Karpas-422 (cell line): ENCODE measurements at regions not wholly inside any gene's neighbourhood (a gene's known extent, or its start where the extent isn't known, plus 50 kb on each side); places are given as distances from the start of the nearest gene placed in this dataset.
"Not testable (repeated sequence)": the region's sequence is repeated elsewhere in the genome, so short reads cannot be mapped to it uniquely, and the experiment has no call there.

Experiments
- DNase-seq: peaks from one replicate; pipeline ENCODE4 v3.0.0-alpha.2; 2015
- H2AFZ ChIP-seq: fragments of 200-600 bp; sonication (generic); 2 replicates; pipeline ENCODE4 v1.6.1; 2014; ENCODE audit warnings: antibody characterized with exemption, low read length, mixed read lengths
- H3K27ac ChIP-seq: fragments of 200-600 bp; sonication (generic); 2 replicates; pipeline ENCODE4 v1.5.1; 2014; ENCODE audit warnings: mild to moderate bottlenecking, low read length, moderate library complexity
- H3K27me3 ChIP-seq: fragments of 200-600 bp; sonication (generic); 2 replicates; pipeline ENCODE4 v1.6.1; 2014; ENCODE audit warnings: low read length, mixed read lengths
- H3K36me3 ChIP-seq: fragments of 200-600 bp; sonication (generic); 2 replicates; pipeline ENCODE4 v1.6.1; 2014; ENCODE audit warnings: low read length, mixed read lengths; ENCODE audit not compliant: insufficient read depth
- H3K4me1 ChIP-seq: fragments of 200-600 bp; sonication (generic); 2 replicates; pipeline ENCODE4 v1.6.1; 2014; ENCODE audit warnings: mild to moderate bottlenecking, low read length, mixed read lengths
- H3K4me2 ChIP-seq: fragments of 200-600 bp; sonication (generic); 2 replicates; pipeline ENCODE4 v1.6.1; 2014; ENCODE audit warnings: low read length, low read depth, mild to moderate bottlenecking; ENCODE audit not compliant: poor library complexity, severe bottlenecking
- H3K4me3 ChIP-seq: fragments of 200-600 bp; sonication (generic); 2 replicates; pipeline ENCODE4 v1.5.1; 2014; ENCODE audit warnings: mild to moderate bottlenecking, antibody characterized with exemption, low read length, mixed read lengths
- H3K79me2 ChIP-seq: fragments of 200-600 bp; sonication (generic); 2 replicates; pipeline ENCODE4 v1.6.1; 2014; ENCODE audit warnings: mild to moderate bottlenecking, low read length, mixed read lengths
- H3K9ac ChIP-seq: fragments of 200-600 bp; sonication (generic); 2 replicates; pipeline ENCODE4 v1.6.0; 2014; ENCODE audit warnings: low read length
- H3K9me2 ChIP-seq: fragments of 200-600 bp; sonication (generic), shearing (Covaris generic); replicated peaks from 2 replicates; pipeline ENCODE4 v1.6.0; 2014; ENCODE audit warnings: mild to moderate bottlenecking, low read length, moderate library complexity; ENCODE audit not compliant: insufficient read depth
- H3K9me3 ChIP-seq: fragments of 300-700, 200-600 bp; sonication (generic); 2 replicates; pipeline ENCODE4 v1.6.1; 2014; ENCODE audit warnings: low read length, mixed read lengths
- H4K20me1 ChIP-seq: fragments of 200-600 bp; sonication (generic); 2 replicates; pipeline ENCODE4 v1.6.1; 2014; ENCODE audit warnings: mild to moderate bottlenecking, antibody characterized with exemption, low read length, low read depth; ENCODE audit not compliant: insufficient read depth

DNA sequence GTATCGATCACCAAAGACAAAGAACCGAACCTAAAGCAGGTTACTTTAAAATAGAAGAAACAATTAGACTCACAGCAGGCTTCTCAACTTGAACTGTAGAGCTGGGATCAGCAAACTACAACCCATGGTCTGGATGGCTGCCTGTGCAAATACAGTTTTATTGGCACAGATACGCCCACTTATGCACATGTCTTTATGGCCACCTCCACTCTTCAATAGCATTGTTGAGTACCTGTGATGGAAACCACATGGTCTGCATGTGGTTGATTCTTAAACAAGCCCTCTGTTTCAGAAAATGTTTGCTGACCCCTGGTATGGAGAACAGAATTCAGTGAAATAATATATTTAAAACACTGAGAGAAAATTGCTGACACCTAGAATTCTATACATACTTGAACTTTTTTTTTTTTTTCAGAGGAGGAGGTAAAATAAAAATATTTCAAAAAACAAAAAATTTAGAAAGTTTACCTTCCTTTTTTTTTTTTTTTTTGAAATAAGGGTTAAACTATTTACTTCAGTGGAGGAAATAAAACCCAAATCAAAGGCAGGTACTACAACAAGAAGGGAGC is 263.8 kb upstream of the ATP10A start:
- no peak overlapping the region for H3K4me3 ChIP-seq
- no peak for DNase-seq
- H3K79me2 ChIP-seq: no peaks in the 10 kb centered on the region
- peaks cover 45% of the 10 kb centered on the region for H3K9me3 ChIP-seq
- no peak overlapping the region for H3K9ac ChIP-seq
- no peaks in the 10 kb centered on the region for H3K4me1 ChIP-seq
- no peak overlapping the region for H2AFZ ChIP-seq
- no peak overlapping the region for H3K27ac ChIP-seq
- no peaks in the 10 kb centered on the region for H3K27me3 ChIP-seq
- H3K9me2 ChIP-seq: no peaks in the 10 kb centered on the region
- no peaks in the 10 kb centered on the region for H3K36me3 ChIP-seq
- no peak overlapping the region for H3K4me2 ChIP-seq
- no peaks in the 10 kb centered on the region for H4K20me1 ChIP-seq

- Histone ChIP-seq H4K20me1 (no peaks in the 10 kb centered on the region), H3K4me1 (no peaks in the 10 kb centered on the region), H3K79me2 (no peaks in the 10 kb centered on the region), H3K9ac (no peak overlapping the region), H3K4me3 (no peak overlapping the region), H3K27me3 (no peaks in the 10 kb centered on the region), H2AFZ (no peak overlapping the region), H3K27ac (no peak overlapping the region), H3K36me3 (no peaks in the 10 kb centered on the region), H3K9me3 (peaks cover 45% of the 10 kb centered on the region), H3K9me2 (no peaks in the 10 kb centered on the region), H3K4me2 (no peak overlapping the region)
- DNase-seq: no peak
These were observed 262.9 kb upstream of the ATP10A start for GRCh38 chr15:26126070-26126469.

DNA sequence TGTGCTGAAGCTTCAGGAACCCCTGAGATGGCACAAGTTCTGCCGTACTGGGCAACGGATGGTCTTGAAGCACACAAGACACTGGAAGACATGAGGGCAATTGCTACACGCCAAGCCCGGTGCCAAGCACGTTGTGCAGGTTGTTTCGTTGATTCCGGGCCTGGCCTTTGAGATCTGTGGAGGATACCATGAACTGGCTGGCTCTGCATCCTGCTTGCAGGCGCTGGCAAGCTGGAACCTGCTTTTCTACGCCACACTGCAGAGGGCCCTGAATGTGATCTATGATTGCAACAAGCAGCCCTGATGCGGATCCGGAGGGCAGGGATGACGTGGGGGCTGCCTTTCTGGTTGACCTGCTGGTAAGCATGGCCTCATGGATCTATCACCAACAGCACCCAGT is 262.5 kb upstream of the ATP10A start:
- no peaks in the 10 kb centered on the region for H3K9me2 ChIP-seq

DNA sequence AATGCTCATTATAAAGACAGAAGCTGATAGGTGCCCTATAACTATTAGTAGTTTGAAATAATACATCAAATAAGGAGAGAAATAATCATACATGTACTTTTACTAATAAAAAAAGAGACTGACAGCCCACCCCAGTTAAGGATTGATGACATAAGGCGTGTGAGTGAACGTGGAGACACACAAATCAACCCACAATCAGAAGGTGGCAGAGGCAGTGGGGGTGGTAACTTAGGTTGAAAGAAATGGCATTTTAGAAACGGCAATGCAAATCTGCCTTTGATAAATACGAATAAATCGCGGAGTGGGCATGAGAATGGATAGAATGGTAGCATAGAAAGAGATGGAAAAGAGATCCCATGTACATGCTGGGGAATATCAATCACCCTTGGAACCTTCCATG is 256.2 kb upstream of the ATP10A start:
- Histone ChIP-seq H3K4me1 (no peaks in the 10 kb centered on the region), H3K36me3 (no peaks in the 10 kb centered on the region), H3K9me3 (peaks cover 30% of the 10 kb centered on the region), H3K4me2 (no peak overlapping the region), H3K9ac (no peak overlapping the region), H3K27ac (no peak overlapping the region), H3K27me3 (no peaks in the 10 kb centered on the region), H4K20me1 (no peaks in the 10 kb centered on the region), H3K4me3 (no peak overlapping the region), H3K9me2 (no peaks in the 10 kb centered on the region), H2AFZ (no peak overlapping the region), H3K79me2 (no peaks in the 10 kb centered on the region)
- DNase-seq: no peak

More for the DNA sequence above, 262.5 kb upstream of the ATP10A start:
- H4K20me1 ChIP-seq: no peaks in the 10 kb centered on the region
- H3K36me3 ChIP-seq: no peaks in the 10 kb centered on the region
- H3K4me3 ChIP-seq: no peak overlapping the region
- H3K4me2 ChIP-seq: no peak overlapping the region
- no peak overlapping the region for H2AFZ ChIP-seq
- no peaks in the 10 kb centered on the region for H3K27me3 ChIP-seq
- H3K9me3 ChIP-seq: peaks cover 45% of the 10 kb centered on the region
- no peak overlapping the region for H3K27ac ChIP-seq
- no peak overlapping the region for H3K9ac ChIP-seq
- no peaks in the 10 kb centered on the region for H3K79me2 ChIP-seq
- H3K4me1 ChIP-seq: no peaks in the 10 kb centered on the region
- no peak for DNase-seq

GRCh38 chr15:26115229-26115943 is 252.3 kb upstream of the ATP10A start:
- no peaks in the 10 kb centered on the region for H3K27me3 ChIP-seq
- no peak overlapping the region for H2AFZ ChIP-seq
- no peaks in the 10 kb centered on the region for H3K9me2 ChIP-seq
- H3K36me3 ChIP-seq: no peaks in the 10 kb centered on the region
- peaks cover 44% of the 10 kb centered on the region for H3K9me3 ChIP-seq
- no peak overlapping the region for H3K4me3 ChIP-seq
- no peaks in the 10 kb centered on the region for H3K4me1 ChIP-seq
- H3K27ac ChIP-seq: no peak overlapping the region
- H3K79me2 ChIP-seq: no peaks in the 10 kb centered on the region
- DNase-seq: no peak
- H3K4me2 ChIP-seq: no peak overlapping the region
- no peak overlapping the region for H3K9ac ChIP-seq
- H4K20me1 ChIP-seq: no peaks in the 10 kb centered on the region

DNA sequence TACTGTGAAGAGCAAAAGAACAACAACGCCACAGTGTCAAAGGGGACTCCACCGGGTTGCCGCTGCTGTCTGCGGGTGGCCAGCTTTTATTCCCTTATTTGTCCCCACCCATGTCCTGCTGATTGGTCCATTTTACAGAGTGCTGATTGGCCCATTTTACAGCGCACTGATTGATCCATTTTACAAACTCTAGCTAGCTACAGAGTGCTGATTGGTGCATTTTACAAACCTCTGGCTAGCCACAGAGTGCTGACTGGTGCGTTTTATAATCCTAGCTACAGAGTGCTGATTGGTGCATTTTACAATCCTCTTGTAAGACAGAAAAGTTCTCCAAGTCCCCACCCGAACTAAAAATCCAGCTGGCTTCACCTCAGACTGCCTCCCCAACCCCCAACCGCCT is 251.0 kb upstream of the ATP10A start:
- H3K27me3 ChIP-seq, H3K9me2 ChIP-seq, H3K27ac ChIP-seq, H3K9ac ChIP-seq, H3K4me1 ChIP-seq, H4K20me1 ChIP-seq, H3K4me3 ChIP-seq, H3K79me2 ChIP-seq, H2AFZ ChIP-seq, H3K36me3 ChIP-seq, H3K4me2 ChIP-seq, DNase-seq: not testable (repeated sequence)
- H3K9me3 ChIP-seq: peaks cover 46% of the 10 kb centered on the region

DNA sequence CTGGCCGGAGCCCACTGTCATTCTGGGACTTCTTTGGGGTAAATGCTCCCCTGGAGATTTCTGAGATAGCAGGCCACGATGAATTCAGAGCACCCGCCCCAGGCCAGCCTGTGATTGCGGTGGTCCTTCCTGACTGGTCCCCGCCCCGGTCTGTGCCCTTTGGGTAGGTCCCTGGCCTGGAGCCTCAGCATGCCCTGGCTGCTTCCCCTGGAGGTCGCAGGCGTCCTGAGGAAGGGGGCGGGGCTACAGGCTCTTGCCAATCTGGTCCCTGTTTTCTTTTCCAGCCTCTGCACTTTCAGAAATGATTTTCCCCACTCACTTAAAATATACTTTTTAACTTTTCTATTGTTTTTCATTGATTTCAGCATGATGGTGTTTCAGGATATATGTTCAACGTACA is 250.2 kb upstream of the ATP10A start:
- Histone ChIP-seq H4K20me1 (no peaks in the 10 kb centered on the region), H3K9me3 (peaks cover 41% of the 10 kb centered on the region), H3K4me3 (no peak overlapping the region), H3K9me2 (no peaks in the 10 kb centered on the region), H3K27ac (no peak overlapping the region), H3K27me3 (no peaks in the 10 kb centered on the region), H2AFZ (no peak overlapping the region), H3K4me1 (no peaks in the 10 kb centered on the region), H3K36me3 (no peaks in the 10 kb centered on the region), H3K9ac (no peak overlapping the region), H3K79me2 (no peaks in the 10 kb centered on the region), H3K4me2 (no peak overlapping the region)
- no peak for DNase-seq

DNA sequence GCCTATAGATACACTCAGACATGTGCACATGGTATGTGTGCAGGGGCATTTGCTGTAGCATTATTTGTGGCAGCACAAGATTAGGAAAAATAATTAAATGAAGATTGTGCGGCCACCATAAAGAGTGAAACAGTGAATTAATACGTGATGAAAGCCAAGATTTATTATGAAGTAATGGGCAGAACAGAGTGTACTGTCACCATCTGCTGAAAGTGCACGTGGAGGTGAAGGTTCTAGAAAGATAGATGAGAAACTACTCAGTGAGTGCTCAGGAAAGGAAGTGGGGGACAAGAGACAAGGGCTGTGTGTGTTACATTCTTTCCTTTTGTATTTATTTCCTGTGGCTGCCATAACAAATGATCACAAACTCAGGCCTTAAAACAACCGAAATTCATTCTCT is 246.1 kb upstream of the ATP10A start:
- H3K79me2 ChIP-seq: no peaks in the 10 kb centered on the region

More for the DNA sequence above, 246.1 kb upstream of the ATP10A start:
- Histone ChIP-seq H3K9me2 (no peaks in the 10 kb centered on the region; the same call in 1 of the 2 replicates), H3K4me2 (no peak overlapping the region), H3K9ac (no peak overlapping the region), H3K4me1 (no peaks in the 10 kb centered on the region), H4K20me1 (no peaks in the 10 kb centered on the region), H2AFZ (no peak overlapping the region), H3K27ac (no peak overlapping the region), H3K36me3 (no peaks in the 10 kb centered on the region), H3K27me3 (no peaks in the 10 kb centered on the region), H3K4me3 (no peak overlapping the region), H3K9me3 (peaks cover 38% of the 10 kb centered on the region)
- DNase-seq: no peak
